Ishikawa (cell line): ENCODE measurements at regions not wholly inside any gene's neighbourhood (a gene's known extent, or its start where the extent isn't known, plus 50 kb on each side); places are given as distances from the start of the nearest gene placed in this dataset.

ENCODE experiments used
- CREB1 ChIP-seq: IDR thresholded peaks from 2 replicates; pipeline ENCODE4 v1.6.1; 2012; ENCODE audit warnings: low read depth
- EGR1 ChIP-seq: IDR thresholded peaks from 2 replicates; pipeline ENCODE4 v1.6.1; 2012
- EP300 ChIP-seq: IDR thresholded peaks from 2 replicates; pipeline ENCODE4 v1.6.1; 2012; ENCODE audit warnings: borderline replicate concordance
- FOXM1 ChIP-seq: IDR thresholded peaks from 2 replicates; pipeline ENCODE4 v1.6.1; 2012; ENCODE audit warnings: low read depth, borderline replicate concordance
- RAD21 ChIP-seq: IDR thresholded peaks from 2 replicates; pipeline ENCODE4 v1.6.1; 2012; ENCODE audit warnings: low read depth
- TAF1 ChIP-seq: IDR thresholded peaks from 2 replicates; pipeline ENCODE4 v1.6.1; 2012; ENCODE audit warnings: low read depth, mild to moderate bottlenecking
- TEAD4 ChIP-seq: IDR thresholded peaks from 2 replicates; pipeline ENCODE4 v1.6.1; 2012
- YY1 ChIP-seq: IDR thresholded peaks from 2 replicates; pipeline ENCODE4 v1.6.1; 2012; ENCODE audit warnings: low read depth
- ZBTB7A ChIP-seq: IDR thresholded peaks from 2 replicates; pipeline ENCODE4 v1.6.1; 2012; ENCODE audit warnings: low read depth
- TF ChIP-seq, protein P1 (sequence below): IDR thresholded peaks from 2 replicates; pipeline ENCODE4 v1.6.1; 2012; ENCODE audit warnings: low read depth, mild to moderate bottlenecking
- TF ChIP-seq, protein P2 (sequence below): IDR thresholded peaks from 2 replicates; pipeline ENCODE4 v1.6.1; 2012

GRCh38 chr4:63901304-63901703 lies 507.9 kb downstream of the TECRL start:
- TF ChIP-seq, protein P1, sequence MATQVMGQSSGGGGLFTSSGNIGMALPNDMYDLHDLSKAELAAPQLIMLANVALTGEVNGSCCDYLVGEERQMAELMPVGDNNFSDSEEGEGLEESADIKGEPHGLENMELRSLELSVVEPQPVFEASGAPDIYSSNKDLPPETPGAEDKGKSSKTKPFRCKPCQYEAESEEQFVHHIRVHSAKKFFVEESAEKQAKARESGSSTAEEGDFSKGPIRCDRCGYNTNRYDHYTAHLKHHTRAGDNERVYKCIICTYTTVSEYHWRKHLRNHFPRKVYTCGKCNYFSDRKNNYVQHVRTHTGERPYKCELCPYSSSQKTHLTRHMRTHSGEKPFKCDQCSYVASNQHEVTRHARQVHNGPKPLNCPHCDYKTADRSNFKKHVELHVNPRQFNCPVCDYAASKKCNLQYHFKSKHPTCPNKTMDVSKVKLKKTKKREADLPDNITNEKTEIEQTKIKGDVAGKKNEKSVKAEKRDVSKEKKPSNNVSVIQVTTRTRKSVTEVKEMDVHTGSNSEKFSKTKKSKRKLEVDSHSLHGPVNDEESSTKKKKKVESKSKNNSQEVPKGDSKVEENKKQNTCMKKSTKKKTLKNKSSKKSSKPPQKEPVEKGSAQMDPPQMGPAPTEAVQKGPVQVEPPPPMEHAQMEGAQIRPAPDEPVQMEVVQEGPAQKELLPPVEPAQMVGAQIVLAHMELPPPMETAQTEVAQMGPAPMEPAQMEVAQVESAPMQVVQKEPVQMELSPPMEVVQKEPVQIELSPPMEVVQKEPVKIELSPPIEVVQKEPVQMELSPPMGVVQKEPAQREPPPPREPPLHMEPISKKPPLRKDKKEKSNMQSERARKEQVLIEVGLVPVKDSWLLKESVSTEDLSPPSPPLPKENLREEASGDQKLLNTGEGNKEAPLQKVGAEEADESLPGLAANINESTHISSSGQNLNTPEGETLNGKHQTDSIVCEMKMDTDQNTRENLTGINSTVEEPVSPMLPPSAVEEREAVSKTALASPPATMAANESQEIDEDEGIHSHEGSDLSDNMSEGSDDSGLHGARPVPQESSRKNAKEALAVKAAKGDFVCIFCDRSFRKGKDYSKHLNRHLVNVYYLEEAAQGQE = no peak
- TF ChIP-seq CREB1 (no peak), YY1 (no peak), EGR1 (no peak), TEAD4 (no peak), EP300 (no peak), FOXM1 (no peak), ZBTB7A (no peak), RAD21 (no peak), TAF1 (no peak)
- TF ChIP-seq, protein P2, sequence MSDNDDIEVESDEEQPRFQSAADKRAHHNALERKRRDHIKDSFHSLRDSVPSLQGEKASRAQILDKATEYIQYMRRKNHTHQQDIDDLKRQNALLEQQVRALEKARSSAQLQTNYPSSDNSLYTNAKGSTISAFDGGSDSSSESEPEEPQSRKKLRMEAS = no peak
